ENCODE measurements at regions not wholly inside any gene's neighbourhood (a gene's known extent, or its start where the extent isn't known, plus 50 kb on each side); places are given as distances from the start of the nearest gene placed in this dataset.

GRCh38 chr10:111560027-111560426 is 483.2 kb downstream of the ADRA2A start:
- no peaks in the 10 kb centered on the region for H3K4me1 Mint-ChIP-seq
- H3K27me3 ChIP-seq (ENCODE audit: insufficient read depth, low read length) = no peaks in the 10 kb centered on the region
- no peak overlapping the region for H3K27ac ChIP-seq (ENCODE audit: low read depth, low read length)
- H3K27ac Mint-ChIP-seq = no peak overlapping the region
- peaks cover 0 to 1% (median 0%) of the 10 kb centered on the region in 8 donors for H3K9me3 Mint-ChIP-seq
- intact Hi-C loops (cut with micrococcal nuclease) = no loop called here
- no peaks in the 10 kb centered on the region for H3K4me1 ChIP-seq (ENCODE audit: insufficient read depth, low read length)
- POLR2A ChIA-PET (ENCODE audit: partially characterized antibody) = no interaction called here
- DNase-seq = no peak
- H3K36me3 Mint-ChIP-seq = no peaks in the 10 kb centered on the region
- no peaks in the 10 kb centered on the region for H3K36me3 ChIP-seq (ENCODE audit: insufficient read depth, low read length)
- H3K9me3 ChIP-seq (ENCODE audit: control insufficient read depth in 1 of 2, low read length in 2 of 2) = no peaks in the 10 kb centered on the region
- H3K27me3 Mint-ChIP-seq = peaks cover 2 to 7% of the 10 kb centered on the region in 2 donors
- H3K4me3 ChIP-seq (ENCODE audit: low read length in 2 of 2) = no peak overlapping the region
- CTCF ChIA-PET (ENCODE audit: partially characterized antibody) = no interaction called here
- H3K4me3 Mint-ChIP-seq = no peak overlapping the region

- no peak overlapping the region for H3K4me3 Mint-ChIP-seq
- H3K4me1 Mint-ChIP-seq = no peaks in the 10 kb centered on the region
- H3K27ac Mint-ChIP-seq = no peak overlapping the region
- H3K9me3 Mint-ChIP-seq = peaks cover 0 to 1% (median 0%) of the 10 kb centered on the region in 8 donors
- CTCF ChIA-PET (ENCODE audit: partially characterized antibody) = no interaction called here
- Histone ChIP-seq H3K36me3 (ENCODE audit: insufficient read depth, low read length) (no peaks in the 10 kb centered on the region), H3K4me1 (ENCODE audit: insufficient read depth, low read length) (no peaks in the 10 kb centered on the region), H3K9me3 (ENCODE audit: control insufficient read depth in 1 of 2, low read length in 2 of 2) (no peaks in the 10 kb centered on the region), H3K27ac (ENCODE audit: low read depth, low read length) (no peak overlapping the region), H3K27me3 (ENCODE audit: insufficient read depth, low read length) (no peaks in the 10 kb centered on the region), H3K4me3 (ENCODE audit: low read length in 2 of 2) (no peak overlapping the region)
- POLR2A ChIA-PET (ENCODE audit: partially characterized antibody) = no interaction called here
- H3K27me3 Mint-ChIP-seq = peaks cover 4 to 8% of the 10 kb centered on the region in 2 donors
- no peaks in the 10 kb centered on the region for H3K36me3 Mint-ChIP-seq
- no peak for DNase-seq
- intact Hi-C loops (cut with micrococcal nuclease) = no loop called here
These were observed 484.3 kb downstream of the ADRA2A start for GRCh38 chr10:111561124-111561523.

- peaks cover 7 to 11% of the 10 kb centered on the region in 2 donors for H3K27me3 Mint-ChIP-seq
- H3K4me3 Mint-ChIP-seq = no peak overlapping the region
- Histone ChIP-seq H3K27me3 (ENCODE audit: insufficient read depth, low read length) (no peaks in the 10 kb centered on the region), H3K27ac (ENCODE audit: low read depth, low read length) (no peak overlapping the region), H3K4me3 (ENCODE audit: low read length in 2 of 2) (no peak overlapping the region), H3K36me3 (ENCODE audit: insufficient read depth, low read length) (no peaks in the 10 kb centered on the region), H3K4me1 (ENCODE audit: insufficient read depth, low read length) (no peaks in the 10 kb centered on the region), H3K9me3 (ENCODE audit: control insufficient read depth in 1 of 2, low read length in 2 of 2) (no peaks in the 10 kb centered on the region)
- POLR2A ChIA-PET (ENCODE audit: partially characterized antibody) = no interaction called here
- no peaks in the 10 kb centered on the region for H3K4me1 Mint-ChIP-seq
- CTCF ChIA-PET (ENCODE audit: partially characterized antibody) = no interaction called here
- H3K27ac Mint-ChIP-seq = no peak overlapping the region
- no peaks in the 10 kb centered on the region for H3K36me3 Mint-ChIP-seq
- H3K9me3 Mint-ChIP-seq = peaks cover 0 to 4% (median 0%) of the 10 kb centered on the region in 8 donors
- no peak for DNase-seq
- intact Hi-C loops (cut with micrococcal nuclease) = no loop called here
These were observed 488.7 kb downstream of the ADRA2A start for GRCh38 chr10:111565542-111565941.

GRCh38 chr10:111578076-111578475 is 501.2 kb downstream of the ADRA2A start:
- Histone ChIP-seq H3K4me3 (ENCODE audit: low read length in 2 of 2) (no peak overlapping the region), H3K27me3 (ENCODE audit: insufficient read depth, low read length) (no peaks in the 10 kb centered on the region), H3K36me3 (ENCODE audit: insufficient read depth, low read length) (no peaks in the 10 kb centered on the region), H3K27ac (ENCODE audit: low read depth, low read length) (no peak overlapping the region), H3K9me3 (ENCODE audit: control insufficient read depth in 1 of 2, low read length in 2 of 2) (no peaks in the 10 kb centered on the region), H3K4me1 (ENCODE audit: insufficient read depth, low read length) (no peaks in the 10 kb centered on the region)
- no peak for DNase-seq
- no peak overlapping the region for H3K27ac Mint-ChIP-seq
- intact Hi-C loops (cut with micrococcal nuclease) = no loop called here
- CTCF ChIA-PET (ENCODE audit: partially characterized antibody) = interaction anchor here (1.9 kb wide), 1 partner anchor 22 kb away, joined by 6 read pairs; no protein-coding TSS in a partner anchor
- no peak overlapping the region for H3K4me3 Mint-ChIP-seq
- no peaks in the 10 kb centered on the region for H3K36me3 Mint-ChIP-seq
- H3K27me3 Mint-ChIP-seq = peaks cover 10 to 12% of the 10 kb centered on the region in 2 donors
- no peaks in the 10 kb centered on the region for H3K4me1 Mint-ChIP-seq
- peaks cover 2 to 11% (median 6%) of the 10 kb centered on the region in 8 donors for H3K9me3 Mint-ChIP-seq
- POLR2A ChIA-PET (ENCODE audit: partially characterized antibody) = no interaction called here

- ChIA-PET CTCF (ENCODE audit: partially characterized antibody) (interaction anchor here (1.9 kb wide), 1 partner anchor 20 kb away, joined by 6 read pairs; no protein-coding TSS in a partner anchor), POLR2A (ENCODE audit: partially characterized antibody) (no interaction called here)
- no peaks in the 10 kb centered on the region for H3K36me3 ChIP-seq (ENCODE audit: insufficient read depth, low read length)
- Mint-ChIP-seq H3K27ac (no peak overlapping the region), H3K27me3 (peaks cover 7 to 12% of the 10 kb centered on the region in 2 donors), H3K9me3 (peaks cover 2 to 12% (median 4%) of the 10 kb centered on the region in 8 donors), H3K36me3 (no peaks in the 10 kb centered on the region), H3K4me1 (no peaks in the 10 kb centered on the region), H3K4me3 (no peak overlapping the region)
- no peak overlapping the region for H3K4me3 ChIP-seq (ENCODE audit: low read length in 2 of 2)
- DNase-seq = no peak
- no peaks in the 10 kb centered on the region for H3K4me1 ChIP-seq (ENCODE audit: insufficient read depth, low read length)
- no peak overlapping the region for H3K27ac ChIP-seq (ENCODE audit: low read depth, low read length)
- intact Hi-C loops (cut with micrococcal nuclease) = no loop called here
- no peaks in the 10 kb centered on the region for H3K9me3 ChIP-seq (ENCODE audit: control insufficient read depth in 1 of 2, low read length in 2 of 2)
- H3K27me3 ChIP-seq (ENCODE audit: insufficient read depth, low read length) = no peaks in the 10 kb centered on the region
These were observed 502.6 kb downstream of the ADRA2A start for GRCh38 chr10:111579473-111579872.

GRCh38 chr10:111590703-111591102 is 513.9 kb downstream of the ADRA2A start:
- Mint-ChIP-seq H3K9me3 (peaks cover 0 to 2% (median 0%) of the 10 kb centered on the region in 8 donors), H3K4me1 (no peaks in the 10 kb centered on the region), H3K36me3 (no peaks in the 10 kb centered on the region), H3K27ac (no peak overlapping the region), H3K4me3 (no peak overlapping the region), H3K27me3 (no peaks in the 10 kb centered on the region)
- H3K27me3 ChIP-seq (ENCODE audit: insufficient read depth, low read length) = no peaks in the 10 kb centered on the region
- H3K9me3 ChIP-seq (ENCODE audit: control insufficient read depth in 1 of 2, low read length in 2 of 2) = no peaks in the 10 kb centered on the region
- no peaks in the 10 kb centered on the region for H3K4me1 ChIP-seq (ENCODE audit: insufficient read depth, low read length)
- intact Hi-C loops (cut with micrococcal nuclease) = loop anchor here (10.0 kb wide), 1 partner anchor 696 kb away; no protein-coding TSS in a partner anchor
- ChIA-PET POLR2A (ENCODE audit: partially characterized antibody) (no interaction called here), CTCF (ENCODE audit: partially characterized antibody) (no interaction called here)
- no peak overlapping the region for H3K27ac ChIP-seq (ENCODE audit: low read depth, low read length)
- DNase-seq = no peak
- no peak overlapping the region for H3K4me3 ChIP-seq (ENCODE audit: low read length in 2 of 2)
- H3K36me3 ChIP-seq (ENCODE audit: insufficient read depth, low read length) = no peaks in the 10 kb centered on the region

DNA sequence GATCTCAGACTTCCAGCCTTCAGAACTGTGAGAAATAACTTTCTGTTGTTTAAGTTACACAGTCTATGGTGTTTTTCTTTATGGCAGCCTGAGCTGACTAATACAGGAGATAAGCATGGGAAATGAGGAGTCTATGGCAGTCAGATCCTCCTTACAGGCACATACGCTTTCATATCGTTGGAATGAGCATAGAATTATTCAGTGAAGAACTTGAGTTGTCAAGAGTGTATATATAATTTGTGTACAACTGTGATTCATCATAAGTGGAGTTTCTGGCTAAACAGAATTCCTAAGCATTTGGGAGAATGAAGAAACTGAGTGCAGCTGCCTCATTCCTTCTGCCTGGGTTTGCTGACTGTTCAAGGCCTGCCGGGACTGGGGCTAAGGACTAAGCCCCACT is 516.7 kb downstream of the ADRA2A start:
- Histone ChIP-seq H3K27ac (ENCODE audit: low read depth, low read length) (no peak overlapping the region), H3K4me3 (ENCODE audit: low read length in 2 of 2) (no peak overlapping the region), H3K4me1 (ENCODE audit: insufficient read depth, low read length) (no peaks in the 10 kb centered on the region), H3K27me3 (ENCODE audit: insufficient read depth, low read length) (no peaks in the 10 kb centered on the region), H3K36me3 (ENCODE audit: insufficient read depth, low read length) (no peaks in the 10 kb centered on the region), H3K9me3 (ENCODE audit: control insufficient read depth in 1 of 2, low read length in 2 of 2) (no peaks in the 10 kb centered on the region)
- Mint-ChIP-seq H3K36me3 (no peaks in the 10 kb centered on the region), H3K4me1 (no peaks in the 10 kb centered on the region), H3K27me3 (peaks cover under 1 to 3% of the 10 kb centered on the region in 2 donors), H3K9me3 (no peaks in the 10 kb centered on the region), H3K4me3 (no peak overlapping the region), H3K27ac (no peak overlapping the region)
- ChIA-PET POLR2A (ENCODE audit: partially characterized antibody) (no interaction called here), CTCF (ENCODE audit: partially characterized antibody) (no interaction called here)
- DNase-seq = no peak
- intact Hi-C loops (cut with micrococcal nuclease) = loop anchor here (10.0 kb wide), 1 partner anchor 699 kb away; no protein-coding TSS in a partner anchor

GRCh38 chr10:111595173-111595572 is 518.3 kb downstream of the ADRA2A start:
- CTCF ChIA-PET (ENCODE audit: partially characterized antibody) = no interaction called here
- no peaks in the 10 kb centered on the region for H3K9me3 Mint-ChIP-seq
- H3K4me3 Mint-ChIP-seq = no peak overlapping the region
- no peaks in the 10 kb centered on the region for H3K9me3 ChIP-seq (ENCODE audit: control insufficient read depth in 1 of 2, low read length in 2 of 2)
- H3K27ac Mint-ChIP-seq = no peak overlapping the region
- H3K36me3 ChIP-seq (ENCODE audit: insufficient read depth, low read length) = no peaks in the 10 kb centered on the region
- no peak overlapping the region for H3K27ac ChIP-seq (ENCODE audit: low read depth, low read length)
- DNase-seq = no peak
- no peaks in the 10 kb centered on the region for H3K27me3 ChIP-seq (ENCODE audit: insufficient read depth, low read length)
- no peak overlapping the region for H3K4me3 ChIP-seq (ENCODE audit: low read length in 2 of 2)
- H3K27me3 Mint-ChIP-seq = peaks cover 2 to 3% of the 10 kb centered on the region in 2 donors
- H3K4me1 Mint-ChIP-seq = no peaks in the 10 kb centered on the region
- H3K36me3 Mint-ChIP-seq = no peaks in the 10 kb centered on the region
- intact Hi-C loops (cut with micrococcal nuclease) = loop anchor here (10.0 kb wide), 1 partner anchor 700 kb away; no protein-coding TSS in a partner anchor
- POLR2A ChIA-PET (ENCODE audit: partially characterized antibody) = no interaction called here
- H3K4me1 ChIP-seq (ENCODE audit: insufficient read depth, low read length) = no peaks in the 10 kb centered on the region
